ENCODE measurements at regions not wholly inside any gene's neighbourhood (a gene's known extent, or its start where the extent isn't known, plus 50 kb on each side); places are given as distances from the start of the nearest gene placed in this dataset.

GRCh38 chr5:1633605-1634336 lies 110.0 kb upstream of the LPCAT1 start:
- TF ChIP-seq CTCF (conservative IDR thresholded peaks at IDR 0.05) (no peak), ZFX (IDR thresholded peaks at IDR 0.05) (peak; percentile 78)
